WTC11 (cell line): ENCODE measurements at regions not wholly inside any gene's neighbourhood (a gene's known extent, or its start where the extent isn't known, plus 50 kb on each side); places are given as distances from the start of the nearest gene placed in this dataset.

Experiments used
- CREM ChIP-seq: sonication (generic); formaldehyde crosslinking; IDR thresholded peaks from 2 replicates; pipeline ENCODE4 v1.8.1; 2022; ENCODE audit warnings: mild to moderate bottlenecking, missing genetic modification reagents, moderate library complexity
- JAZF1 ChIP-seq: fragments of 250-450 bp; sonication (Bioruptor Pico); IDR thresholded peaks from 2 replicates; pipeline ENCODE4 v1.9.0; 2021; ENCODE audit warnings: moderate library complexity, mild to moderate bottlenecking, inconsistent platforms
- MYBL2 ChIP-seq: sonication (generic); formaldehyde crosslinking; IDR thresholded peaks from 2 replicates; pipeline ENCODE4 v1.8.1; 2023; ENCODE audit warnings: mild to moderate bottlenecking, moderate library complexity, missing genetic modification reagents
- NFE2L1 ChIP-seq: sonication (generic); formaldehyde crosslinking; IDR thresholded peaks from 2 replicates; pipeline ENCODE4 v1.8.1; 2023; ENCODE audit warnings: missing genetic modification reagents
- RELA ChIP-seq: sonication (generic); formaldehyde crosslinking; IDR thresholded peaks from 2 replicates; pipeline ENCODE4 v1.8.1; 2022; ENCODE audit warnings: missing genetic modification reagents, mild to moderate bottlenecking, borderline replicate concordance
- SMAD3 ChIP-seq: sonication (generic); formaldehyde crosslinking; IDR thresholded peaks from 2 replicates; pipeline ENCODE4 v1.8.0; 2022; ENCODE audit warnings: missing genetic modification reagents, mild to moderate bottlenecking, borderline replicate concordance
- SOX15 ChIP-seq: fragments of 250-450 bp; sonication (Bioruptor Pico); IDR thresholded peaks from 2 replicates; pipeline ENCODE4 v1.9.0; 2021; ENCODE audit warnings: mild to moderate bottlenecking
- ZNF263 ChIP-seq: sonication (generic); formaldehyde crosslinking; IDR thresholded peaks from 2 replicates; pipeline ENCODE4 v1.8.1; 2022; ENCODE audit warnings: low read depth, mild to moderate bottlenecking, moderate library complexity, missing genetic modification reagents
- TF ChIP-seq, protein P1 (sequence below): fragments of 200-600 bp; IDR thresholded peaks from 2 replicates; pipeline ENCODE4 v1.8.0; 2022; ENCODE audit warnings: antibody characterized with exemption
- TF ChIP-seq, protein P2 (sequence below): sonication (generic); formaldehyde crosslinking; IDR thresholded peaks from 2 replicates; pipeline ENCODE4 v1.8.1; 2023; ENCODE audit warnings: mild to moderate bottlenecking, missing genetic modification reagents, borderline replicate concordance
- TF ChIP-seq, protein P3 (sequence below): sonication (generic); formaldehyde crosslinking; IDR thresholded peaks from 2 replicates; pipeline ENCODE4 v1.8.0; 2022; ENCODE audit warnings: mild to moderate bottlenecking, missing genetic modification reagents
- TF ChIP-seq, protein P4 (sequence below): sonication (generic); formaldehyde crosslinking; conservative IDR thresholded peaks from 2 replicates; pipeline ENCODE4 v1.8.1; 2023; ENCODE audit warnings: mild to moderate bottlenecking, low read depth, missing genetic modification reagents, moderate library complexity
- TF ChIP-seq, protein P5 (sequence below): sonication (generic); formaldehyde crosslinking; IDR thresholded peaks from 2 replicates; pipeline ENCODE4 v1.8.1; 2022; ENCODE audit warnings: low read depth, missing genetic modification reagents, borderline replicate concordance
- TF ChIP-seq, protein P6 (sequence below): sonication (generic); formaldehyde crosslinking; IDR thresholded peaks from 2 replicates; pipeline ENCODE4 v1.8.0; 2022; ENCODE audit warnings: mild to moderate bottlenecking, missing genetic modification reagents

DNA sequence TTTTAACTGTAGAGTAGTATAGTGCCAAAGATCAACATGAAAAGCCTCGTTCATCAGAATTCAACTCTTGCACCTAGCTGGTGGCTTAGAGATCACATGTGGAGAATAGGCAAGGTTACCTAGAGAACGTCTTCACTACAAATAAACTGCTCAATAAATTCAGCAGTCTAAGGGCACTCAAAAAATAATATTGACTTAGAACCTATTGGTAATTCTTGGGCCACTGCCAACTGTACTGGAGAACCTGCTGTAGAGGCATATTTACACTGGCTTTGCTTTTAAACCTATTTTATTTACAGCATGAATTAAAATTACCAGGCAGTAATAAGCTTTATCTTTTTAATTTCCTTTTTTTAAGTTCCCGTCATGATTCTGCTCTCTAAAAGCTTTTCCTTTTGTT is 343.7 kb downstream of the PDHA2 start:
- TF ChIP-seq, protein P1, sequence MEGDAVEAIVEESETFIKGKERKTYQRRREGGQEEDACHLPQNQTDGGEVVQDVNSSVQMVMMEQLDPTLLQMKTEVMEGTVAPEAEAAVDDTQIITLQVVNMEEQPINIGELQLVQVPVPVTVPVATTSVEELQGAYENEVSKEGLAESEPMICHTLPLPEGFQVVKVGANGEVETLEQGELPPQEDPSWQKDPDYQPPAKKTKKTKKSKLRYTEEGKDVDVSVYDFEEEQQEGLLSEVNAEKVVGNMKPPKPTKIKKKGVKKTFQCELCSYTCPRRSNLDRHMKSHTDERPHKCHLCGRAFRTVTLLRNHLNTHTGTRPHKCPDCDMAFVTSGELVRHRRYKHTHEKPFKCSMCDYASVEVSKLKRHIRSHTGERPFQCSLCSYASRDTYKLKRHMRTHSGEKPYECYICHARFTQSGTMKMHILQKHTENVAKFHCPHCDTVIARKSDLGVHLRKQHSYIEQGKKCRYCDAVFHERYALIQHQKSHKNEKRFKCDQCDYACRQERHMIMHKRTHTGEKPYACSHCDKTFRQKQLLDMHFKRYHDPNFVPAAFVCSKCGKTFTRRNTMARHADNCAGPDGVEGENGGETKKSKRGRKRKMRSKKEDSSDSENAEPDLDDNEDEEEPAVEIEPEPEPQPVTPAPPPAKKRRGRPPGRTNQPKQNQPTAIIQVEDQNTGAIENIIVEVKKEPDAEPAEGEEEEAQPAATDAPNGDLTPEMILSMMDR, result no peak
- no peak for TF ChIP-seq JAZF1 (CRISPR knock-in tag)
- no peak for TF ChIP-seq CREM (CRISPR knock-in tag)
- TF ChIP-seq SOX15 (CRISPR knock-in tag), result no peak
- TF ChIP-seq, protein P2, sequence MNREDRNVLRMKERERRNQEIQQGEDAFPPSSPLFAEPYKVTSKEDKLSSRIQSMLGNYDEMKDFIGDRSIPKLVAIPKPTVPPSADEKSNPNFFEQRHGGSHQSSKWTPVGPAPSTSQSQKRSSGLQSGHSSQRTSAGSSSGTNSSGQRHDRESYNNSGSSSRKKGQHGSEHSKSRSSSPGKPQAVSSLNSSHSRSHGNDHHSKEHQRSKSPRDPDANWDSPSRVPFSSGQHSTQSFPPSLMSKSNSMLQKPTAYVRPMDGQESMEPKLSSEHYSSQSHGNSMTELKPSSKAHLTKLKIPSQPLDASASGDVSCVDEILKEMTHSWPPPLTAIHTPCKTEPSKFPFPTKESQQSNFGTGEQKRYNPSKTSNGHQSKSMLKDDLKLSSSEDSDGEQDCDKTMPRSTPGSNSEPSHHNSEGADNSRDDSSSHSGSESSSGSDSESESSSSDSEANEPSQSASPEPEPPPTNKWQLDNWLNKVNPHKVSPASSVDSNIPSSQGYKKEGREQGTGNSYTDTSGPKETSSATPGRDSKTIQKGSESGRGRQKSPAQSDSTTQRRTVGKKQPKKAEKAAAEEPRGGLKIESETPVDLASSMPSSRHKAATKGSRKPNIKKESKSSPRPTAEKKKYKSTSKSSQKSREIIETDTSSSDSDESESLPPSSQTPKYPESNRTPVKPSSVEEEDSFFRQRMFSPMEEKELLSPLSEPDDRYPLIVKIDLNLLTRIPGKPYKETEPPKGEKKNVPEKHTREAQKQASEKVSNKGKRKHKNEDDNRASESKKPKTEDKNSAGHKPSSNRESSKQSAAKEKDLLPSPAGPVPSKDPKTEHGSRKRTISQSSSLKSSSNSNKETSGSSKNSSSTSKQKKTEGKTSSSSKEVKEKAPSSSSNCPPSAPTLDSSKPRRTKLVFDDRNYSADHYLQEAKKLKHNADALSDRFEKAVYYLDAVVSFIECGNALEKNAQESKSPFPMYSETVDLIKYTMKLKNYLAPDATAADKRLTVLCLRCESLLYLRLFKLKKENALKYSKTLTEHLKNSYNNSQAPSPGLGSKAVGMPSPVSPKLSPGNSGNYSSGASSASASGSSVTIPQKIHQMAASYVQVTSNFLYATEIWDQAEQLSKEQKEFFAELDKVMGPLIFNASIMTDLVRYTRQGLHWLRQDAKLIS (CRISPR knock-in tag), result no peak
- TF ChIP-seq, protein P3, sequence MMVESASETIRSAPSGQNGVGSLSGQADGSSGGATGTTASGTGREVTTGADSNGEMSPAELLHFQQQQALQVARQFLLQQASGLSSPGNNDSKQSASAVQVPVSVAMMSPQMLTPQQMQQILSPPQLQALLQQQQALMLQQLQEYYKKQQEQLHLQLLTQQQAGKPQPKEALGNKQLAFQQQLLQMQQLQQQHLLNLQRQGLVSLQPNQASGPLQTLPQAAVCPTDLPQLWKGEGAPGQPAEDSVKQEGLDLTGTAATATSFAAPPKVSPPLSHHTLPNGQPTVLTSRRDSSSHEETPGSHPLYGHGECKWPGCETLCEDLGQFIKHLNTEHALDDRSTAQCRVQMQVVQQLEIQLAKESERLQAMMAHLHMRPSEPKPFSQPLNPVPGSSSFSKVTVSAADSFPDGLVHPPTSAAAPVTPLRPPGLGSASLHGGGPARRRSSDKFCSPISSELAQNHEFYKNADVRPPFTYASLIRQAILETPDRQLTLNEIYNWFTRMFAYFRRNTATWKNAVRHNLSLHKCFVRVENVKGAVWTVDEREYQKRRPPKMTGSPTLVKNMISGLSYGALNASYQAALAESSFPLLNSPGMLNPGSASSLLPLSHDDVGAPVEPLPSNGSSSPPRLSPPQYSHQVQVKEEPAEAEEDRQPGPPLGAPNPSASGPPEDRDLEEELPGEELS, result no peak
- TF ChIP-seq, protein P4, sequence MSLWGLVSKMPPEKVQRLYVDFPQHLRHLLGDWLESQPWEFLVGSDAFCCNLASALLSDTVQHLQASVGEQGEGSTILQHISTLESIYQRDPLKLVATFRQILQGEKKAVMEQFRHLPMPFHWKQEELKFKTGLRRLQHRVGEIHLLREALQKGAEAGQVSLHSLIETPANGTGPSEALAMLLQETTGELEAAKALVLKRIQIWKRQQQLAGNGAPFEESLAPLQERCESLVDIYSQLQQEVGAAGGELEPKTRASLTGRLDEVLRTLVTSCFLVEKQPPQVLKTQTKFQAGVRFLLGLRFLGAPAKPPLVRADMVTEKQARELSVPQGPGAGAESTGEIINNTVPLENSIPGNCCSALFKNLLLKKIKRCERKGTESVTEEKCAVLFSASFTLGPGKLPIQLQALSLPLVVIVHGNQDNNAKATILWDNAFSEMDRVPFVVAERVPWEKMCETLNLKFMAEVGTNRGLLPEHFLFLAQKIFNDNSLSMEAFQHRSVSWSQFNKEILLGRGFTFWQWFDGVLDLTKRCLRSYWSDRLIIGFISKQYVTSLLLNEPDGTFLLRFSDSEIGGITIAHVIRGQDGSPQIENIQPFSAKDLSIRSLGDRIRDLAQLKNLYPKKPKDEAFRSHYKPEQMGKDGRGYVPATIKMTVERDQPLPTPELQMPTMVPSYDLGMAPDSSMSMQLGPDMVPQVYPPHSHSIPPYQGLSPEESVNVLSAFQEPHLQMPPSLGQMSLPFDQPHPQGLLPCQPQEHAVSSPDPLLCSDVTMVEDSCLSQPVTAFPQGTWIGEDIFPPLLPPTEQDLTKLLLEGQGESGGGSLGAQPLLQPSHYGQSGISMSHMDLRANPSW (CRISPR knock-in tag), result no peak
- TF ChIP-seq RELA (CRISPR knock-in tag), result no peak
- TF ChIP-seq ZNF263 (CRISPR knock-in tag), result no peak
- no peak for TF ChIP-seq MYBL2 (CRISPR knock-in tag)
- no peak for TF ChIP-seq SMAD3 (CRISPR knock-in tag)
- TF ChIP-seq, protein P5, sequence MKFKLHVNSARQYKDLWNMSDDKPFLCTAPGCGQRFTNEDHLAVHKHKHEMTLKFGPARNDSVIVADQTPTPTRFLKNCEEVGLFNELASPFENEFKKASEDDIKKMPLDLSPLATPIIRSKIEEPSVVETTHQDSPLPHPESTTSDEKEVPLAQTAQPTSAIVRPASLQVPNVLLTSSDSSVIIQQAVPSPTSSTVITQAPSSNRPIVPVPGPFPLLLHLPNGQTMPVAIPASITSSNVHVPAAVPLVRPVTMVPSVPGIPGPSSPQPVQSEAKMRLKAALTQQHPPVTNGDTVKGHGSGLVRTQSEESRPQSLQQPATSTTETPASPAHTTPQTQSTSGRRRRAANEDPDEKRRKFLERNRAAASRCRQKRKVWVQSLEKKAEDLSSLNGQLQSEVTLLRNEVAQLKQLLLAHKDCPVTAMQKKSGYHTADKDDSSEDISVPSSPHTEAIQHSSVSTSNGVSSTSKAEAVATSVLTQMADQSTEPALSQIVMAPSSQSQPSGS (CRISPR knock-in tag), result no peak
- TF ChIP-seq NFE2L1 (CRISPR knock-in tag), result no peak
- TF ChIP-seq, protein P6, sequence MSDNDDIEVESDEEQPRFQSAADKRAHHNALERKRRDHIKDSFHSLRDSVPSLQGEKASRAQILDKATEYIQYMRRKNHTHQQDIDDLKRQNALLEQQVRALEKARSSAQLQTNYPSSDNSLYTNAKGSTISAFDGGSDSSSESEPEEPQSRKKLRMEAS (CRISPR knock-in tag), result no peak
